ENCODE measurements at regions not wholly inside any gene's neighbourhood (a gene's known extent, or its start where the extent isn't known, plus 50 kb on each side); places are given as distances from the start of the nearest gene placed in this dataset.

GRCh38 chr1:221832151-221832550, 90.3 kb upstream of the DUSP10 start:
- TF ChIP-seq CTCF (conservative IDR thresholded peaks at IDR 0.05) (no peak), EZH2 (IDR thresholded peaks at IDR 0.05; ENCODE audit: low read depth) (no peak)

Data from PC-9 (cell line).